GM10847 (cell line): ENCODE measurements at regions not wholly inside any gene's neighbourhood (a gene's known extent, or its start where the extent isn't known, plus 50 kb on each side); places are given as distances from the start of the nearest gene placed in this dataset.

Experiments
- POLR2A ChIP-seq: IDR thresholded peaks from 2 replicates; pipeline ENCODE4 v1.6.1; 2011; ENCODE audit not compliant: insufficient read length; ENCODE audit errors: extremely low read depth

DNA sequence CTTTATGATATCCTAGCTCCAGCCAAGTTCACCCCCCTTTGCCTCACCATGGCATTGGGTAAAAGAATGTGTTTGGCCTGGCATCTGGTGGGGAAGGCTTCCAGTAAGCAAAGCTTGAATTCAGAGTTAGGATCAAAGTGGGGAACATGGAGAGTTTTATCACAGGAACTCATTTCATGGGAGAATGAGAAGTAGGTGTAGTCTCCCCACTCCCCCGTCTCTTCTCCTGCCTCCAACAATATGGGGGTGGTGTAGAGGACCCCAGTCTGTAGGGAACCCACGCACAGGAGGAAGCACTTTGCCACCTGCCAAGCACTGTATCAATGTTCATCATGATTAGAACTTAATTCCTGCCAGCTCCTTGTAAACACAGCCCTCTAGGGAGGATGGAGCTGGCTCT, 200.5 kb downstream of the UACA start:
- TF ChIP-seq POLR2A: no peak

DNA sequence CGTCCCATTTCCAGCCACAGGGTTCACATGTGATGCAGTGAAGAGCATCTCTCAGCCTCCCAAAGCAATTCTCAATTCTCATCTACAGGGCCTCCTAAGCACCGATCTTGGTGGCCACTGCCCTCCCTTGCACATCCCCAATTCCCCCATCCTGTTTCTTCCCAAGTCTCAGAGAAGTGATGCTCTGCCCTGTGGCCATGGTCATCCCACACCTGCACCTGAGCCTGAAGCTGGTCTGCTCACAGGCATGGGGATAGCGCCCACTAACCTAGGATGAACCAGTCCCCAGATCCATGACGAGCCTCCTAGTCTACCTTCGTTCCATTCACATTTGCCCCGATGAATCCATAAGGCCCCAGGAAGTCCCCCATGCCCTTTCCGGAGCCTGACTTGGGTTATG, 201.5 kb downstream of the UACA start:
- TF ChIP-seq POLR2A: no peak

DNA sequence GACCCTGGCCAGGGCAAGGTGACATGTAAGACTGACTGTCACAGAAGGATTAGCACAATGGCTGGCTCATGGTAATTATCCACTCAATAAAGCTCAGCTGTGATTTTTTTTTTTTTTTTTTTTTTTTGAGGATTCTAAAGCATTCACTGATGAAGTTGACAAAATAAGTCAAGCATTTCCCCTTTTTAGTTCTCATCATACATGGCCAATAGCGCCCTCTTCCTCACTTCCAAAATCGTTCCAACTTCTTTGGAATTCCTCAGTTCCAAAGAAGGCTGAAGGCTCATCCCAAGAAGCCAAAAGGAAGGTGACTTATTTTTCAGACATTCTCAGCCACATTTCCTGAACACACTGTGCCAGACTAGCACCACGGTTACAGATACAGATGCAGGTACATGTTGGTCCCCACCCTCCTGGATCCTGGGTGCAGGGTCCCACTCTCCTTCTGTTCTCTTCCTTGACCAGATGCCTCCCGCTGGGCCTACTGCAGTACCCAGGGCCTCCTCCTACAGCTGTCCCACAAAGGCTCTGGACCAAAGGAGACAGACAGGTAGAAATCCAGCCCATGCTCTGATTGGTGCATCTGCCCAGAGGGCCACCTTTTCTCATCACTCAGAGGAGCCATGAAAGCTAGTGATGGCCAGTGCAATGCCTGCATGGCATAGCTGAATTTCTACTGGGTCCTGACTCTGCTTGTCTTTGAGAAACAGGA, 202.6 kb downstream of the UACA start:
- no peak for TF ChIP-seq POLR2A

DNA sequence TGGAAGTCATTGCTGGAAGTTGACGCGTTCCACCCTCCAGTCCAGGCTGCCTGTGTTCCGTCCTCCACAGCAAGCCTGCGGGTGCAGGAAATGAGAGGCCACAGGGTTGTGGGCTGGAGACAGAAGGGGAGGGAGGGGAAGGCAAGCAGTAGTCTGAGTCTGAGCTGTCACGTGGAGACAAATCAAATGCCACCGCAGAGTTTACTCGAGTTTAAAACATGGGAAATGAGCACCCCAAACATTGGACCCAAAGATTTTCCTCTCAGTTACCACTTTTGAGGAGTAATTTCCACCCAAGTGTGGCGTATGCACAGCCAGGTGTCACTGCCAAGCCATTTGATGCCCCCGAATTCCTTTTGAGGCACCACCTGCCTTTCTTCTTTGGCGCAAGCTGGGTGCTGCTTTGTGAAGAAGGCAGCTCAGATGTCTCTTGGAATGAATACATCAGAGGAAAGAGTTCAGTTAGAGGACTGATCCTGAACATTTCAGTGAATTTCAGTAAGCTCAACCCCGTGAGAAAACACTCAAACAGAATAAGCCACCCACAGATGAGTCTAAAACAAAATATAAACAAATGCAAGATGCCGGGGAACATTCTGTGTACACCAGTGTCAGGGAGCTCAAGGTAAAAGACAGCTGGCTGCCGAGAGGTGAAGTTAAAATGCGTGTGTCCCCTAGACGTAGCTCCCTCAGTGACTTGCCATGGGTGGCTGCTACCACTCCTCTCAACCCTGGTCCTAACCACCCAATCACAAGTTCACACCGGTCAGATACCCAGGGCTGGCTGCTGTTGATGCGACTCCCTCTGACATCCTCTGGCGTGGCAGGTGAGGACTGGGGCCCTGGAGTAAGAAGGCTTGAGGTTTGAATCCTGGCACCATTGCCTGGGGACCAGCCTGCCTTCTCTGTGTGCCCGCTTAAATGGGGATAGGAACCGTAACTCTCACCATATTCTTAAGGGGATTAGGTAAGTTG, 203.8 kb downstream of the UACA start:
- TF ChIP-seq POLR2A: no peak

DNA sequence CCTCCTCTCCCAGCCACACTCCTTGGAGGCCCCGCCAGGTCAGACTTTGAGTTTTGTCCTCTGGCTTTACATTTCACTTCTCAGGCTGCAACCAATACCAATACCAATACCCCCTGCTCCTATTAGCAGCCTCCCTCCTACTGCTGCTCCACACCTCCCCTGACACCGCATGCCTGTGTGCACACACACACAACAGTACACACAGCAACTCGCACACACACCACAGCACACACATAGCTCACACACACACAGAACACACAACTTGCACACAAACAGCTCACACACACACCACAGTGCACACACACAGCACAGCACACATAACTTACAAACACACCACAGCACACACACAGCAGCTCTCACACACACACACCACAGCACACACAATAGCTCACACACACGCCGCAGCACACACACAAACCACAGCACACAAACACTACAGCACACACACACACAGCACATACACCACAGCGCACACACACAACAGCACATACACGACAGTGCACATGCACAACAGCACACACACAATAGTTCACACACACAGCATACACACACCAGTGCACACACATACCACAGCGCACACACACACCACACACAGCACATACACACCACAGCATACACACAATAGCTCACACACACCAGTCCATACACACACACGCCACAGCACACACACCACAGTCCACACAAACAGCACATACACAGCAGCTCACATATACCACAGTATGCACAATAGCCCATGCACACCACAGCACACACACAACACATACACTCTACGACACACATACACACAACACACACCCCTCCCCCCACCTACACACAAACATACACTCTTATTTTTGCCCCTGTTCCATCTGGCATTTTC, 204.7 kb downstream of the UACA start:
- TF ChIP-seq POLR2A: no peak

DNA sequence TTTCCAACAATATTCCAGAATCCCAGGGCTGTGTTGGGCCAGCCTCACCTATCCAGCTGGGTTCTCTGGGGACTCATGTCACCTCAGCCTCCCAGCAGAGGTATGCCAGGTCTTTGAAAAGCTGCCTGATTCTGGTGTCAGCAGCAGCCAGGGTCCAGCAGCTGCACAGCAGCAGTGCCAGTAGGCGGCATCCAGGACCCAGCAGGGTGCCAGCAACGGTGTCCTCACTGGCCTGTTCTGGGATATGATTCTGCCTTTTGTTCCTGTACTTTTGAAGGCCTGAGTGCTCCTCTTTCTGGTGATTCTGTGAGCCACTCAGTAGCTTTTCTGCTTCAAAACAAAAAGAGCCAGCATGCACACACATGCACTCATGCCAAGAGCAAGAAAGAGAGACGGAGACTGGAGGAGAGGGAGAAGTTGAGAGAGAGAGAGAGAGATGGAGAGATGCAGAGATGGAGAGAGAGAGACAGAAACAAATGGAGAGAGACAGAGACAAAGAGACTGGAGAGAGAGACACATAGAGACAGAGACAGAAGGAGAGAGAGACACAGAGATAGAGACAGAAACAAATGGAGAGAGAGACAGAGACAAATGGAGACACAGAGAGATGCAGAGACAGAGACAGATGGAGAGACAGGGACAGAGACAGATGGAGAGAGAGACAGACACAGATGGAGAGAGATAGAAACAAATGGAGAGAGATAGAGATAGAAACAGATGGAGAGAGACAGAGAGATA, 205.7 kb downstream of the UACA start:
- TF ChIP-seq POLR2A: no peak

DNA sequence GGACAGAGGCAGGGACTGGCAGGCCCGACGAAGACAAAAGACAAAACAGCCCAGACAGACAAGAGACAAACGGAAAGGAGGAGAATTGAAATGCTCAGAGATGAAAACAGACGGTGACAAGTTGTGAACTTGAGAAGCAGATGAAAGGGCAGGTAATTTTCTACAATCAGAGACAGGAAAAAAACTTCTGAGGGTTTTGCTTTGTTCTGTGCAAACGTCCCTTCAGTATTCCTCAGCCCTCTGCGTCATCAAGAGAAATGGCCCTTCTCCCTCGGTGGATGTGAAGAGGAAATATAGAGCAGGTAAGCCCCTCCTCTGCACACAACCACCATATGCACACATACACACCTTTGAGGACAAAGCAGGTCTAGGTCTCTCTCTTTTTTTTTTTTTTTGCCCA, 206.6 kb downstream of the UACA start:
- TF ChIP-seq POLR2A: no peak

DNA sequence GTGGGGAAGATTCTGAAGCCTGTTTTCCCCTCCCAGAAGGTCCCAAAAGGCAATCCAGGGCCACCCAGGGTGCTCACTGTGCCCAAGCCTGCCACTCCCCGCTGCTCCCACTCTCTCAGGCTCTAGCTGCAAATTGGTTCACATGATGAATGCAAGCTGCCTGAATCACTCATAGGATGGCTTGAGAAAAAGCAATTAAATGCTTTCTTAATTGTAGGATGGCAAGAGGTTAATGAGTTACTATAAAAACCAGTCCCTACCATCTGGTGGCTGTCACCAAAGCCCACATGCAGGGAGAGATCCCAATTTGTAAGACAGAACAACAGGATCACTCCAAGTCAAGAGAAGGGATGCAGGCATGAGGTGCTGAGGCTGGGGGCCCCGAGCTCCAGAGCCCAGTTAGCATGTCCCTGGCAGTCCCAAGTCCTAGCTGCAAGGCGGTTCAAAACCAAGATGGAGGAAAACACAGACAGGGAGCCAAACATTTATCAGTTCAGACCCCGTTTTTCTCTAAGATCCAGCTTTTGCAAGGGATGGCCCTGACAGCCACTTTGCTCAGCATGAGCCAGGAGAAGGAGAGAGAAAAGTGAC, 207.1 kb downstream of the UACA start:
- no peak for TF ChIP-seq POLR2A

DNA sequence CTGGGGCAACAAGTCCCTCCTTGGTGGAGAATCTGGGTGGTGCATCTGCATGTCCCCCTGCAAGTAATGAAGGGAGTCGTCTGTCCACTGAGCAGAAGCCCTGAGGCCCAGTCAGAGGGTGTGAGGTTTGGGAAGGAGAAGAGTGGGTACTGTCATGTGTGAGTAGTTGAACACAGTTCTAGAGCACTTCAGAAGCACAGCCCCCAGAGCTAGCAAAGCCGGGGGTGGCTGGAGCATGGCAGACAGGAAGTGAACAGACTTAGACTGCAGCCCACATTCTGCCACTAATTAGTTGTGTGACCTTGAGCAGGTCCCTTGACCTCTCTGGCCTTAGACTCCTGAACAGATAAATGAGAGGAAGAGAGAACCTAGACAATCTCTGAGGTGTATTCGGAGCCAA, 207.6 kb downstream of the UACA start:
- no peak for TF ChIP-seq POLR2A

DNA sequence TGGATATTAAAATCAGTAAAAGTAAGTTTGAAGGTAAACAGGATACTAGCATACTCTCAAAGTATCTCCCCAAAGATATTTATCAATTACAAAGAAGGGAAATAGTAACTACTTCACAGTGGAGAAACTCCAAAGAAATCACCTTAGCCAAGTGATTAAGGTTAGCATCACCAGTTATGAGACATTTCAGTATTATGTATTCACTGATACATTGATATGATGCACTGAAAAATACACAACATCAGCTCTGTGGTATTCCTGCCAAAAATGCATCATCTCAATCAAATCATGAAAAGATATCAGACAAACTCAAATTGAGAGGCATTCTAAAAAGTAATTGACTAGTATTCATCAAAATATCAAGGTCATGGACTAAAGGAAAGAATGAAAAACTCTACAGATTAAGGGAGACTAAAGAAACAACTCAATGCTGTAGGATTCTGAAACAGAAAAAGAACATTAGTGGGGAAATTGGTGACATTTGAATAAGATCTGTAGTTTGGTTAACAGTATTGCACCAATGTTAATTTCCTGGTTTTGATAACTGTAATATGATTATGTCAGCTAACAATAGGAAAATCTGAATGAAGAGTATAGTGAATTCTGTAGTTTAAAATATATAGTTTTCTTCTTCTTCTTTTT, 215.4 kb downstream of the UACA start:
- no peak for TF ChIP-seq POLR2A

DNA sequence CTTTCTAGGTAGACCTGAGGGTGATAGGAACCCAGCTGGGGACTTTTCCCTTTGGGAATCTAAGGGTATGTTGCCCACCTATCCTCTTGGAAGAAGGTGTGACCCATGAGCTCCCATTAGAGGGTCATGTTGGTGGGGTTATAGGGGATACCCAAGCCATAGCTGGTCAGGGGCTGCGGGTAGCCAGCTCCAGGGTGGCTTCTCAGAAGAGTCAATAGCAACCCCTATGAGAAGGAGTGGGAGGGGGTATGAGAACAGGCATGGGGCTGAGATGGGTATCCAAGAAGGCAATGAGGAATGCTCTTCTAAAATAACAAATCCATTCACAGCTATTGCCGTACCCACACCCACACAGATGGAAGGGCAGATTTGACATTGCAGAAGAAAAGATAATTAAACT, 217.8 kb downstream of the UACA start:
- TF ChIP-seq POLR2A: no peak

DNA sequence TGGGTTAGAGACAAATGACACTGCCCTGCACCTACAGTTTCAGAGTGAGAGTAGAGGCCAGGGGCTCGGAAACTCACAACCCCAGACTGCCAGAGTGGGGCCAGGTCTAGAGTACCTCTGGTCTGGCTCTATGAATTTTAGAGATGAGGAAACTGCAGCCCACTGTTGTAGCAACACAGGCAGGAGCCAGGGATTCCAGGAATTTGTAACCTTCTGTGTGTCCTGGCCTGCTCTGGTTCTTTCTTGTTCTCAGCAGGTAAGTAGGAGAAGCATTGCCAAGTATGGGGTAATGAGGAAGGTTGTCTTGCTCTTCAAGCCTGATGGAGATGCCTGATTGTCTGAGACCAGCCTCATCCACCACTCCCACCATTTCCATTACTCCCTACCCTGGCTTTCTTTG, 221.8 kb downstream of the UACA start:
- no peak for TF ChIP-seq POLR2A

DNA sequence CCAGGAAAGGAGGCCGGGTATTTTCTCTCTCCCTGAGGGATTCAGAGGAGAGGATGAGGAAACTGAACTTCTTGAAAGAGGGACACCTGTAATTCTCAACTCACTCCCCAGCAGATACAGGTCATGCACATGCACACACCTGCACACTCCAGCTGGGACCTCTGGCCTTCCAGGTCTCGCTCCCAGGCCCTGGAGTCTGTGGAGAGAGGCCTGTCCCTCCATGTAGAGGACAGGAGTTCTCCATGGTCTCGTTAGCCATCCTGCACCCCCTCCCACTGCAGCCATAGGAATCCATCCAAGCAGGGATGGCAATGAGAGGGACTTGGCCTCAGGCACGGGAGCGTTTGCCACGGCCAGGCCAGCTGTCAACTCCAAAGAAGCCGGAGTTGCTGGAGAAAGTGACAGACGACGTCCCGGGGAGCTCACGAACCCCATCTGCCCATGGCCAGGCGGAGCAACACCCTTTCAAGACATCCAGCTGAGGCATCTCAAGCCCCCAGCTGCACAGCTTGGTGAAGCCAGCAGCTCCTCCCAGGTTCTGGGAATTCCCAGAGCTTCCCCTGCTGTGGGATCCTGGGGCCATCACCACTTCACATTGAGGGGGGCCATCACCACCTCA, 223.3 kb downstream of the UACA start:
- no peak for TF ChIP-seq POLR2A
